ENCODE measurements at regions not wholly inside any gene's neighbourhood (a gene's known extent, or its start where the extent isn't known, plus 50 kb on each side); places are given as distances from the start of the nearest gene placed in this dataset.

DNA sequence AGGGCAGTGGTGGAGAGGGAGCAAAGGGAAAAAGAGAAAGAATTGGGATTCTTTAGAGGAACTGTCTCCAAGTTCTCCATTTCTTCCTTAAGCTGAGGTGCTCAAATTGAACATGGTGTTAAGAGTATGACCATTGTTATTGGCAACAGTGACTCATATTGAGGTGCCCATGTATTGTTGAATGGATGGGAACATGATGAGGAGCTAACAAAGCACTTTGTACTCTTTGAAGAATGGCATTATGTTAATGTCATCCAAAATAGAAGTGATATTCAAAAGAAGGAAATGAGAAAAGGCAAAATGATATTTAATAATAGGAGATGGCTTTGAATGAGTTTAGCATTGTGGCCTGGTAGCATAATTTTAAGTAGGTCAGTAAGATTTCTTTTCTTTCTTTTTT, 261.1 kb downstream of the QKI start:
- TF ChIP-seq POLR2AphosphoS5 (IDR thresholded peaks at IDR 0.05; ENCODE audit: low read depth, low read length) = no peak
- TF ChIP-seq, protein P1, sequence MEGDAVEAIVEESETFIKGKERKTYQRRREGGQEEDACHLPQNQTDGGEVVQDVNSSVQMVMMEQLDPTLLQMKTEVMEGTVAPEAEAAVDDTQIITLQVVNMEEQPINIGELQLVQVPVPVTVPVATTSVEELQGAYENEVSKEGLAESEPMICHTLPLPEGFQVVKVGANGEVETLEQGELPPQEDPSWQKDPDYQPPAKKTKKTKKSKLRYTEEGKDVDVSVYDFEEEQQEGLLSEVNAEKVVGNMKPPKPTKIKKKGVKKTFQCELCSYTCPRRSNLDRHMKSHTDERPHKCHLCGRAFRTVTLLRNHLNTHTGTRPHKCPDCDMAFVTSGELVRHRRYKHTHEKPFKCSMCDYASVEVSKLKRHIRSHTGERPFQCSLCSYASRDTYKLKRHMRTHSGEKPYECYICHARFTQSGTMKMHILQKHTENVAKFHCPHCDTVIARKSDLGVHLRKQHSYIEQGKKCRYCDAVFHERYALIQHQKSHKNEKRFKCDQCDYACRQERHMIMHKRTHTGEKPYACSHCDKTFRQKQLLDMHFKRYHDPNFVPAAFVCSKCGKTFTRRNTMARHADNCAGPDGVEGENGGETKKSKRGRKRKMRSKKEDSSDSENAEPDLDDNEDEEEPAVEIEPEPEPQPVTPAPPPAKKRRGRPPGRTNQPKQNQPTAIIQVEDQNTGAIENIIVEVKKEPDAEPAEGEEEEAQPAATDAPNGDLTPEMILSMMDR (IDR thresholded peaks at IDR 0.05 in 2 of 3, conservative IDR thresholded peaks at IDR 0.05 in 1 of 3; ENCODE audit: borderline replicate concordance in 1 of 3, insufficient read depth in 1 of 3, low read depth in 2 of 3, low read length in 2 of 3) = no peak
